AG04450 (cell line): ENCODE measurements at regions not wholly inside any gene's neighbourhood (a gene's known extent, or its start where the extent isn't known, plus 50 kb on each side); places are given as distances from the start of the nearest gene placed in this dataset.

Source experiments
- CTCF ChIA-PET: fragments of 300-600, 350-600 bp; formaldehyde crosslinking; extraction: SDS; loops from one replicate; lab custom pipeline; 2022; ENCODE audit warnings: antibody characterized with exemption, inconsistent platforms; lab: Charles Lee
- POLR2A ChIA-PET: fragments of 350-600 bp; formaldehyde crosslinking; extraction: SDS; loops from one replicate; lab custom pipeline; 2021; ENCODE audit warnings: antibody characterized with exemption, inconsistent platforms; lab: Yijun Ruan, JAX
- DNase-seq: peaks from one replicate; pipeline ENCODE4 v3.0.0-alpha.2; 2011; ENCODE audit warnings: low read depth, low spot score
- H3K27ac ChIP-seq: one replicate; pipeline ENCODE4 v1.5.1; 2012; ENCODE audit warnings: low read depth, low read length, control low read depth
- H3K27me3 ChIP-seq: one replicate; pipeline ENCODE4 v1.6.0; 2012; ENCODE audit warnings: low read length; ENCODE audit not compliant: control insufficient read depth, insufficient read depth
- H3K4me3 ChIP-seq: 2 replicates; pipeline ENCODE4 v1.5.1; 2011; ENCODE audit warnings: mild to moderate bottlenecking, low read depth, low read length, control low read depth
- H3K9me3 ChIP-seq: 2 replicates; pipeline ENCODE4 v1.5.1; 2012; ENCODE audit warnings: low read length; ENCODE audit not compliant: control insufficient read depth, insufficient read depth
- TF ChIP-seq, protein P1 (sequence below): IDR thresholded peaks from 2 replicates; pipeline ENCODE4 v1.5.1; 2011; ENCODE audit warnings: low read depth, low read length, control low read depth, inconsistent platforms

DNA sequence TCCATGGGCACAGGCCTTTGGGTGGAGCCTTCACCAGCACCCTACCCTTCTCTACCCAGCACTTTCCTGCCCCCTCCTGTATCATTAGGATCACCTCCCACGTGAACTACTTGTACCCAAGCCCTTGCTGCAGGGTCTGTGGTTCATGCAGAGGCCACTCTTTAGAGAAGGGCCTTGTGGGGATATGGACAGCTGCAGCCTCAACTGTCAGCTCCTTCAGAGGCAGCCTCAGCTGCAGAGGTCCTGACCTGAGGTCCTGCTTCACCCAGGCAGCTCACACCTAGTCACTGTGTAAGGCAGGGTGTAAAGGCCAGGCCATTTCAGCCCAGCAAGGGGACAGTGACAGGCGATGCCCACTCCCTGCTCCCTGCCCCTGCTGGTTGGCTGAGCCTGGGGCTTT, 448.6 kb upstream of the PROK2 start:
- Histone ChIP-seq H3K27ac (no peak overlapping the region), H3K4me3 (no peak overlapping the region), H3K27me3 (peaks cover 28% of the 10 kb centered on the region), H3K9me3 (no peaks in the 10 kb centered on the region)
- no peak for DNase-seq
- POLR2A ChIA-PET: no interaction called here
- CTCF ChIA-PET: no interaction called here
- TF ChIP-seq, protein P1, sequence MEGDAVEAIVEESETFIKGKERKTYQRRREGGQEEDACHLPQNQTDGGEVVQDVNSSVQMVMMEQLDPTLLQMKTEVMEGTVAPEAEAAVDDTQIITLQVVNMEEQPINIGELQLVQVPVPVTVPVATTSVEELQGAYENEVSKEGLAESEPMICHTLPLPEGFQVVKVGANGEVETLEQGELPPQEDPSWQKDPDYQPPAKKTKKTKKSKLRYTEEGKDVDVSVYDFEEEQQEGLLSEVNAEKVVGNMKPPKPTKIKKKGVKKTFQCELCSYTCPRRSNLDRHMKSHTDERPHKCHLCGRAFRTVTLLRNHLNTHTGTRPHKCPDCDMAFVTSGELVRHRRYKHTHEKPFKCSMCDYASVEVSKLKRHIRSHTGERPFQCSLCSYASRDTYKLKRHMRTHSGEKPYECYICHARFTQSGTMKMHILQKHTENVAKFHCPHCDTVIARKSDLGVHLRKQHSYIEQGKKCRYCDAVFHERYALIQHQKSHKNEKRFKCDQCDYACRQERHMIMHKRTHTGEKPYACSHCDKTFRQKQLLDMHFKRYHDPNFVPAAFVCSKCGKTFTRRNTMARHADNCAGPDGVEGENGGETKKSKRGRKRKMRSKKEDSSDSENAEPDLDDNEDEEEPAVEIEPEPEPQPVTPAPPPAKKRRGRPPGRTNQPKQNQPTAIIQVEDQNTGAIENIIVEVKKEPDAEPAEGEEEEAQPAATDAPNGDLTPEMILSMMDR: no peak

DNA sequence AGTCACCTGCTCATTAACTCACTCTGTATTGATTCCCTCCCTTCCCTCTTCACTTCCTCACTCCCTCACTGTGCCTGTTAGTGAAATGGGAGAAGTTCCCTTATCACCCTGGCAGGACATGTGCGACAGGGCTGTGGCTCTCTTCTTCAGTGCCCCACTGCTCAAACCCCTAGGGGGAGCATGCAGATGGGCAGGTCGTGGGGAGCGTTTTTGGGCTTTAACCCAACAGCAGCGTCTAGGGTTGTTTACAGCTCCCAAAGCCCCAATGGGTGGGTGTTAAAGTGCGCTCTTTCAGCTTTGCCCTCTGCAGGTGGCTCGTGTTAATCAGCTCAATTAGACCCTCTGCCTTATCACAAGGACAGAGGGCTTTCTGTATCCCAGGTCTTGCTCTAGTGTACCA, 447.8 kb upstream of the PROK2 start:
- ChIA-PET CTCF (no interaction called here), POLR2A (no interaction called here)
- Histone ChIP-seq H3K27me3 (peaks cover 26% of the 10 kb centered on the region), H3K4me3 (no peak overlapping the region), H3K27ac (no peak overlapping the region), H3K9me3 (no peaks in the 10 kb centered on the region)
- TF ChIP-seq, protein P1: no peak
- no peak for DNase-seq

DNA sequence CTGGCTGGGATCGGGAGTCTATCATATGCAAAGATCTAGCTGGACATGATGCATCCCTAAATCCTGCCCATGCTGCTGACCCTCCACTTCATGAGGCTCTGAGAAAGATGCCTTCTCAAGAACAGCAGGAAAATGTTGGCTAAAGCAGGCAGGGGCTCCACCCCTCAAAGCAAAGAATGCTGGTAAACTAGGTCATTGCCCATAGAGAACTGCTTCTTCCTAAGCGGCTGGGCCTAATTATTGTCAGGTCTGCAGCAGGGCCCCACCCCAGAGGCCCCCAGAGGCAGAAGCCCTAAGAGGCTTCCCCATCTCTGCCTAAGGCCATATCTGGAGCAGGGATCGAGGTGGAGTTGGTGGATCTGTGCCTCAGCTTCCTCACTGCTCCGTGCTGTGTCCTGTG, 447.4 kb upstream of the PROK2 start:
- Histone ChIP-seq H3K4me3 (no peak overlapping the region), H3K27me3 (peaks cover 29% of the 10 kb centered on the region), H3K27ac (no peak overlapping the region), H3K9me3 (no peaks in the 10 kb centered on the region)
- POLR2A ChIA-PET: no interaction called here
- no peak for DNase-seq
- CTCF ChIA-PET: no interaction called here
- TF ChIP-seq, protein P1: no peak

DNA sequence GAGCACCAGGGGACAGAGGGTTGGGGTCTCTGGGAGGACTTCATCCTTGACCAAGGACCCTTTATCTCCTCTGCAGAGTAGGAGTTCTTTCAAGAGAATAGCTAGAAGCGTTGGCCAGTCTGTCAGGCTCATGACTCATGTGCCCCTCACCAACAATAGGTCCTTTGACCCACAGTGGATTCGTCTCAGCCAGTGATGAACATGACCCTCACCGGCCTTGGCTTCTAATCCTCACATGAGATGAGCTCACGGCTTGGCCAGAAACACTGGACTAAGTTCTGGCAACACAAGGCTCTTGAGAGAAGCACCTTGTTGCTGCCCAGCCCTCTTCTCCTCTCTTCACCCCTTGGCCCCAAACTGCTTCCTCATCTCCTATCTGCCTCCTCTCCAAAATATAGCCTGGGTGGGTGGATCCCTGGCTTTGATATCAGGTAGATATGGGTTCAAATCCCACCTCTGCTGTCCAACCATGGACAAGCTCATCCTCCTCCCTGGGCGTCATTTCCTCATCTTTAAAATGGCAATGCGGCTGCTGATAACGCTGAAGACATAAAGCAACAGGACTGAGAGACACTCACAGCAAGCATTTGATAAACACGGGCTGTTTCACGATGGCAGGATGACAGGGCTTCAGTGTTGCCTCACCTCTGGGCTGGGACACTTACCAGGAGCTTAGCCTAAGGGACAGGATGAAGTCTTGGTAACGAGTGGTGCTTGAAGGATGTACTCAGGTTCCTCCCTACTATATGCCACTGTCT, 446.7 kb upstream of the PROK2 start:
- no peaks in the 10 kb centered on the region for H3K9me3 ChIP-seq
- ChIA-PET POLR2A (no interaction called here), CTCF (no interaction called here)
- TF ChIP-seq, protein P1: no peak
- no peak overlapping the region for H3K4me3 ChIP-seq
- peaks cover 29% of the 10 kb centered on the region for H3K27me3 ChIP-seq
- DNase-seq: no peak
- H3K27ac ChIP-seq: no peak overlapping the region

DNA sequence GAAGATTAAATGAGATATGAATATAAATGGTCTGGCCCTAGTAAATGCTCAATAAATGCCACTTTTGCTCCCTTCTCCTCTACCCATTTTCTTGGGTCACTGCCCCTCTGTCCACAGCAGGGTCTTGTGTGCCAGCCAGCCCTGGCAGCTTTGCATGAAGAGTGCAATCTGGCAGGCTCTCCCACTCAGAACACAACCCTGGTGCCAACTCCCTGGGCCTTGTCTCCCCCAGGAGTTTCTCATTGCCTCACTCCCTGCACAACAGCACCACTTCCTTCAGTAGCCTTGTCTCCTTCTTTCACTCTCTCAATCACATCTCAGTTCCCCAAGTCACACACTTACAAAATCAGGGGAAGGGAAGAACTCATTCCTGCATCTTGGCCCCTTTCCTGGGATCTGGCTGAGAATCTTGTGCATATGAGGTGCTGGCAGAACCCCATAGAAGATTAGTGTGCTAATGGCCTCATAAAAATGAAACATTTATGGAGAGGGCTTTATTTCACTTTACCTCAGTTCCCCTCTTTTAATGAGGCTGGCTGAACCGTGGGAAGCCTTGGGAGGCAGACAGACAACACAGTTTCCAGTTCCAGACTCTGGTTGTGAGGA, 445.9 kb upstream of the PROK2 start:
- Histone ChIP-seq H3K27ac (no peak overlapping the region), H3K9me3 (no peaks in the 10 kb centered on the region; the same call in 1 of the 2 replicates), H3K4me3 (no peak overlapping the region), H3K27me3 (peaks cover 23% of the 10 kb centered on the region)
- CTCF ChIA-PET: no interaction called here
- POLR2A ChIA-PET: no interaction called here
- no peak for DNase-seq
- TF ChIP-seq, protein P1: no peak
